ELR (cell line): ENCODE measurements at regions not wholly inside any gene's neighbourhood (a gene's known extent, or its start where the extent isn't known, plus 50 kb on each side); places are given as distances from the start of the nearest gene placed in this dataset.

Experiments
- DNase-seq: peaks from one replicate; pipeline ENCODE4 v3.0.0-alpha.2; 2015; ENCODE audit warnings: low read depth

GRCh38 chr11:70501051-70501901 lies 102.9 kb downstream of the CTTN start:
- no peak for DNase-seq

DNA sequence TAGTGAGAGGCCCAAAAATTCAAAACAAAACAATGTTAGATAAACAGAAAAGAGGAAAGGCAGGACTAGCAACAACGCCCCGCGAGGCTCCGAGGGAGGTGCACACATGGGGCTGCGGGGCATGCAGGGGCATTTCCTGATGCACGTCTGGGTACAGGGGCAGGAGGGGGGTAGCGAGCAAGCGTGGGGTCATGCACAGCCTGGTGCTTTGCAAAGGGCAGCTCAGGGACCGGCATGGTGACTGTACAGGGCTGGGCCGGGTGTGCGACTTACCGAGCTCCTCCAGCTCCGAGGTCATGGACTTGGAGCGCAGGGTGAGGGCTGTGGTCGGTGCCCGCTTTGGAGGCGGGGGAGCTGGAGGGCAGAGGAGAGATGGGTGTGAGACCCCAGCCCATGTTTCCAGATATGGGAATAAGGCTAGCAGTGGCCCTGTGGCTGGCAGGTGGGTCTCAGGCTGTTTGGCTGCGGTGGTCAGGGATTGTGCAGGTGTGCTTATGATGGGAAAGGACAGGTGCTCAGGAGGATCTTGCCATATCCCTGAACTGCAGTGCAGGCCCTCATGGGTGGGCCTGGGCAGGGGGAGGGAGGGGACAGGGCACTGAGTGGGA lies 103.7 kb downstream of the CTTN start:
- no peak for DNase-seq

GRCh38 chr11:70502677-70503467 lies 104.5 kb downstream of the CTTN start:
- no peak for DNase-seq

GRCh38 chr11:70503468-70504221 lies 105.3 kb downstream of the CTTN start:
- DNase-seq = no peak

- no peak for DNase-seq
These were observed 106.1 kb downstream of the CTTN start for GRCh38 chr11:70504246-70505020.

GRCh38 chr11:70505331-70505731 lies 107.0 kb downstream of the CTTN start:
- DNase-seq = no peak

GRCh38 chr11:70505761-70506657 lies 107.7 kb downstream of the CTTN start:
- no peak for DNase-seq

GRCh38 chr11:70506658-70506970 lies 108.3 kb downstream of the CTTN start:
- DNase-seq = no peak

GRCh38 chr11:70506986-70507385 lies 108.7 kb downstream of the CTTN start:
- no peak for DNase-seq

GRCh38 chr11:70507466-70508230 lies 109.3 kb downstream of the CTTN start:
- DNase-seq = no peak

DNA sequence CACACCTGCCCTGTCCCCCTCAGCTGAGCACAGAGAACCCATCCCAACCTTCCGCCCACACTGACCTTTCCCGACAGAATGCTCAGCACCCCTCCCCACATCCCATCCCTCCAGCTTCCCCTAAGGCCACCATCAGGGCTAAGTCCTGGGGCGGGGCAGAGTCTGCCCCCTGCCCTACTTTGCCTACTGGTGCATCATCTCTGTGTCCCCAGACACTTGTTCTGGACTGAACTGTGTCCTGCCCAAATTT lies 109.8 kb downstream of the CTTN start:
- DNase-seq = no peak

- DNase-seq = no peak
These were observed 111.1 kb downstream of the CTTN start for GRCh38 chr11:70509476-70509875.

- DNase-seq = no peak
These were observed 111.8 kb downstream of the CTTN start for GRCh38 chr11:70510106-70510505.

DNA sequence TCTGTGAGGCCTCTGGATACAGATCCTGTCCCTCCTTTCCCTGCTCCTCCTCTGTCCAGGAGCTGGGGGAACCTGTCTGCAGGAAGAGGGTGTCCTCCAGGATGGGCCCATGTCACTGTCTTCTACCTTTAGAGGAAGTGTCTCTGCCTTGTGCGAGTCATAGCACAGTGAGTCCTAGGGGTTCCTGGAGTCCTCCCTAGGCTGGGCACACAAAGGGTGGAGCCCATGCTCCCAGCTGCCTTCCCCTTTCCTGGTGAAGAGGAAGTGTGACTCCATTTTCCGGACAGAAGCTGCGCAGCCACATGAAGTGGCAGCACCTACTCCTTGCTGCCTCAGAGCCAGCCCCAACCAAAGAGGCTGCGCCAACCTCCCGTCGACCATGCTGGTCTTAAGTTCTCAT lies 112.2 kb downstream of the CTTN start:
- DNase-seq = no peak

GRCh38 chr11:70511345-70511744 lies 113.0 kb downstream of the CTTN start:
- DNase-seq = no peak

DNA sequence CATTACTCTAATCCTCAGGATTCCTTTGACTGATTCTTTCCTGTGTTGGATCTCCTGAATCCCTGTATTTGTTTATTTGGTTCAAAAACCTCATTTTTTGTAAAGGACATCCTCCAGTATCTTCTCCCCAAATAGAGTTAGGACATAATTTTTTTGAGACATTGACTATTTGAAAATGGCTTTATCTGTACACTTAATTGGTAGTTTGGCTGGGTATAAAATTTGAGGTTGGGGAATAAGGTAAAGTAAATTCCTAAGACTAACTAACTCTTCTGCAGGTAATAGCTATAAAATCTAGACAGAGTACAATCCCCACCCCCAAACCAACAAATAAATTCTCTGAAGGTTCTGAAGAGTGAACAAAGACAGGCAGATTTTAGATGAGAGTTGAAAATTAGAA lies 114.4 kb downstream of the CTTN start:
- no peak for DNase-seq

- no peak for DNase-seq
These were observed 118.9 kb downstream of the CTTN start for GRCh38 chr11:70517203-70517602.

DNA sequence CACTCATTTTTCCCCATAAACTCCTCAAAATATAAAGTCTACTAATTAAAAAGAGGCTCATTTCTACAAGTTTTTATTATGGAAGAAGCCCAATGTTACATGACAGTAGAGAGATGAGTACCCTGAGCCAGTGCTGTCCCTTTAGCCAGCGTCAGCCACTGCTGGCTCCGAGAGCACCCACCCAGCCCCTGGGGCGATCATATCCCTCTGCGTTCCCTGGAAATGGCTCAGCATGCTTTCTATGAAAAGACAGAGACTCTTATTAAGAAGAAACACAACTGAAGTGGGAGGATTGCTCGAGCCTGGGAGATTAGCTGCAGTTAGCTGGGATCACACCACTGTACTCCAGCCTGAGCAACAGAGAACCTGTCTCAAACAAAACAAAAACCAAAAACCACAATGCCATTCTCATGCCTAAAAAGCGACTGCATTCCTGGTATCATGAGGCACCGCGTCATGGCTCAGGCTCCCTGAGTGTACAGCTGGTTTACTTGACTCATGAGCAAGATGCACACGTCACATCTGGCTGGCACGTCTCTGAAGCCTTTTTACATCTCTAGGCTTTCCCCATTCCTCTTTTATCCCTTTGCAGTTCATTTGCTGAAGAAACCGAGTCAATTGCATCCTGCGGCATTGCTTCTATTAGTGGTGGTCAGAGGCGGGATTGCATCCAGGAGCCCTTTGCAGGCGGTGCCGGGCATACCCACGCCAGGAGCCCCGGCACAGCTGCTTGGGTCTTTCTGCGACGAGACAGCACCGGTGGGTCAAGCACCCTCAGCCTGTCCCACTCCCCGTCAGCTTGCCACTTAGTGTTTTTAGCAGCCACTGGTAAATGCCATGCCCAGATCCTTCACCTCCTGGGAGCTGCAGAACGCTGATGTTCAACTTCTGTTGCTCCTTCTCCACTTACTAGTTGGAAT lies 119.9 kb downstream of the CTTN start:
- DNase-seq = peak; percentile 66

- peak; percentile 9 for DNase-seq
These were observed 120.8 kb downstream of the CTTN start for GRCh38 chr11:70519117-70519516.
